ENCODE measurements at regions not wholly inside any gene's neighbourhood (a gene's known extent, or its start where the extent isn't known, plus 50 kb on each side); places are given as distances from the start of the nearest gene placed in this dataset.

GRCh38 chr5:60369391-60369790, 330.6 kb downstream of the DEPDC1B start:
- DNase-seq: no peak

- no peak for DNase-seq
Measured at GRCh38 chr5:60368100-60368499, 331.9 kb downstream of the DEPDC1B start.

- DNase-seq: no peak
Measured at GRCh38 chr5:60366489-60366888, 333.5 kb downstream of the DEPDC1B start.

- no peak for DNase-seq
Measured at GRCh38 chr5:60365001-60365400, 335.0 kb downstream of the DEPDC1B start.

GRCh38 chr5:60362158-60362557, 337.8 kb downstream of the DEPDC1B start:
- no peak for DNase-seq

GRCh38 chr5:60360355-60360754, 339.6 kb downstream of the DEPDC1B start:
- no peak for DNase-seq

- no peak for DNase-seq
Measured at GRCh38 chr5:60357302-60357701, 342.7 kb downstream of the DEPDC1B start.

- DNase-seq: no peak
Measured at GRCh38 chr5:60356745-60357144, 343.2 kb downstream of the DEPDC1B start.

- no peak for DNase-seq
Measured at GRCh38 chr5:60355181-60355580, 344.8 kb downstream of the DEPDC1B start.

- no peak for DNase-seq
Measured at GRCh38 chr5:60354311-60354710, 345.7 kb downstream of the DEPDC1B start.

GRCh38 chr5:60352992-60353599, 346.9 kb downstream of the DEPDC1B start:
- no peak for DNase-seq

- no peak for DNase-seq
Measured at GRCh38 chr5:60350794-60351193, 349.2 kb downstream of the DEPDC1B start.

GRCh38 chr5:60349891-60350415, 350.0 kb downstream of the DEPDC1B start:
- no peak for DNase-seq

GRCh38 chr5:60346393-60346792, 353.6 kb downstream of the DEPDC1B start:
- DNase-seq: no peak

- no peak for DNase-seq
Measured at GRCh38 chr5:60343102-60343501, 356.9 kb downstream of the DEPDC1B start.

- no peak for DNase-seq
Measured at GRCh38 chr5:60340965-60341471, 358.9 kb downstream of the DEPDC1B start.

- DNase-seq: no peak
Measured at GRCh38 chr5:60340326-60340725, 359.6 kb downstream of the DEPDC1B start.

- DNase-seq: no peak
Measured at GRCh38 chr5:60339691-60340201, 360.2 kb downstream of the DEPDC1B start.

GRCh38 chr5:60338846-60339245, 361.1 kb downstream of the DEPDC1B start:
- no peak for DNase-seq

GRCh38 chr5:60336491-60336890, 363.5 kb downstream of the DEPDC1B start:
- no peak for DNase-seq

GRCh38 chr5:60335913-60336312, 364.1 kb downstream of the DEPDC1B start:
- DNase-seq: no peak

- DNase-seq: no peak
Measured at GRCh38 chr5:60334281-60334713, 365.7 kb downstream of the DEPDC1B start.

- DNase-seq: no peak
Measured at GRCh38 chr5:60333005-60333571, 366.9 kb downstream of the DEPDC1B start.

- DNase-seq: no peak
Measured at GRCh38 chr5:60332244-60333004, 367.5 kb downstream of the DEPDC1B start.
